ENCODE measurements at regions not wholly inside any gene's neighbourhood (a gene's known extent, or its start where the extent isn't known, plus 50 kb on each side); places are given as distances from the start of the nearest gene placed in this dataset.

DNA sequence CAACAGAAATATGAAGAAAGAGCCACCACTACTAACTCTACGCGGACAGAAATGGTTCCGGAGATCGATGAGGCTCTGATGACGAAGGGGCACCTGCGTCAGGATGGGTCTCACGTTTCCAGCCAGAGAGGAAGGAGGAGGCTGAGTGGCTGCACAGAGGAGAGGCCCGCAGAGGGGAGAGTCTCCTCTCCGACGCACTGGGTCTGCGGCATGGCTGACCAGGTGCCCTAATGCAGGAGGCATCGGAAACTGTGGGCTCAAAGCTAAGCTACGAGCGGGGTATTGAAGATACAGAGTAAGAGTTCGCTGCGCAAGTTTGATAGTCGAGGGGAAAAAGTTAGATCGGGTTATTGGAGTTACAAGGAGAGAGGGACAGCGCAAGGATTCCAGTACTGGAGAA, 69.9 kb downstream of the TTLL2 start:
- TF ChIP-seq, protein P1, sequence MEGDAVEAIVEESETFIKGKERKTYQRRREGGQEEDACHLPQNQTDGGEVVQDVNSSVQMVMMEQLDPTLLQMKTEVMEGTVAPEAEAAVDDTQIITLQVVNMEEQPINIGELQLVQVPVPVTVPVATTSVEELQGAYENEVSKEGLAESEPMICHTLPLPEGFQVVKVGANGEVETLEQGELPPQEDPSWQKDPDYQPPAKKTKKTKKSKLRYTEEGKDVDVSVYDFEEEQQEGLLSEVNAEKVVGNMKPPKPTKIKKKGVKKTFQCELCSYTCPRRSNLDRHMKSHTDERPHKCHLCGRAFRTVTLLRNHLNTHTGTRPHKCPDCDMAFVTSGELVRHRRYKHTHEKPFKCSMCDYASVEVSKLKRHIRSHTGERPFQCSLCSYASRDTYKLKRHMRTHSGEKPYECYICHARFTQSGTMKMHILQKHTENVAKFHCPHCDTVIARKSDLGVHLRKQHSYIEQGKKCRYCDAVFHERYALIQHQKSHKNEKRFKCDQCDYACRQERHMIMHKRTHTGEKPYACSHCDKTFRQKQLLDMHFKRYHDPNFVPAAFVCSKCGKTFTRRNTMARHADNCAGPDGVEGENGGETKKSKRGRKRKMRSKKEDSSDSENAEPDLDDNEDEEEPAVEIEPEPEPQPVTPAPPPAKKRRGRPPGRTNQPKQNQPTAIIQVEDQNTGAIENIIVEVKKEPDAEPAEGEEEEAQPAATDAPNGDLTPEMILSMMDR (IDR thresholded peaks at IDR 0.05 in 2 of 3, conservative IDR thresholded peaks at IDR 0.05 in 1 of 3; ENCODE audit: borderline replicate concordance in 1 of 3, insufficient read depth in 1 of 3, low read depth in 2 of 3, low read length in 2 of 3), result no peak
- TF ChIP-seq EZH2 (IDR thresholded peaks at IDR 0.05), result no peak

All from HCT116 (cell line).